GM12891 (cell line): ENCODE measurements at regions not wholly inside any gene's neighbourhood (a gene's known extent, or its start where the extent isn't known, plus 50 kb on each side); places are given as distances from the start of the nearest gene placed in this dataset.

Source experiments
- POLR2A ChIP-seq: IDR thresholded peaks from 2 replicates; pipeline ENCODE4 v1.6.1; 2011; ENCODE audit warnings: low read depth, low read length, control low read depth
- POLR2AphosphoS5 ChIP-seq: IDR thresholded peaks from 2 replicates; pipeline ENCODE4 v1.6.1; 2011; ENCODE audit warnings: low read depth, low read length, control low read depth
- SPI1 ChIP-seq: IDR thresholded peaks from 2 replicates; pipeline ENCODE4 v1.6.1; 2011; ENCODE audit warnings: low read depth, low read length, control low read depth

GRCh38 chr3:171981271-171981605 is 58.1 kb upstream of the FNDC3B start:
- no peak for TF ChIP-seq POLR2AphosphoS5
- TF ChIP-seq SPI1 = no peak
- no peak for TF ChIP-seq POLR2A
